HepG2 (cell line): ENCODE measurements at regions not wholly inside any gene's neighbourhood (a gene's known extent, or its start where the extent isn't known, plus 50 kb on each side); places are given as distances from the start of the nearest gene placed in this dataset.

Experiments
- ATAC-seq: fragments of 200-7000 bp; cut with Tn5 transposase; 3 replicates; pipeline ENCODE4 v1.9.1; 2020; ENCODE audit warnings: mild to moderate bottlenecking, moderate library complexity
- BruUV-seq: library from RNA; stranded (reverse); fragments of 400-500 nt; replicated peaks from 2 replicates; lab custom pipeline; 2021; lab: Mats Ljungman, UMichigan
- CTCF ChIA-PET: fragments of 300-600 bp; formaldehyde crosslinking; extraction: SDS; loops from one replicate; lab custom pipeline; 2021; ENCODE audit warnings: low total read pairs, inconsistent platforms, low intra/inter-chr PET ratio; lab: Yijun Ruan, JAX
- POLR2A ChIA-PET: fragments of 350-600 bp; sonication (Branson Sonifier 250); formaldehyde crosslinking; loops from one replicate; lab custom pipeline; 2020; ENCODE audit warnings: antibody characterized with exemption, inconsistent platforms; lab: Yijun Ruan, JAX
- DNase-seq: peaks from one replicate; pipeline ENCODE4 v3.0.0-alpha.2; 2015; ENCODE audit warnings: low spot score
- FAIRE-seq: peaks from 3 replicates; lab custom pipeline; 2011; peaks lifted over from hg19 to GRCh38; lab: Jason Lieb, UNC
- H2AFZ ChIP-seq: one replicate; pipeline ENCODE4 v1.6.1; 2011; ENCODE audit warnings: low read length, inconsistent platforms
- H3K27ac ChIP-seq: fragments of 300-600 bp; 3 replicates; pipeline ENCODE4 v1.8.0; 2011; ENCODE audit warnings: mixed run types, mild to moderate bottlenecking, mixed read lengths, low read length, inconsistent platforms; ENCODE audit not compliant: insufficient read depth; ENCODE audit errors: extremely low read length
- H3K27me3 ChIP-seq, 2 experiments: fragments of 200-600 bp in 1 of 2; 2 replicates in 1 of 2; 3 replicates in 1 of 2; pipeline versions ENCODE4 v1.6.0 to v1.8.0; 2011; ENCODE audit warnings: low read length in 2 of 2, mild to moderate bottlenecking in 2 of 2, moderate library complexity in 2 of 2, inconsistent platforms in 1 of 2; ENCODE audit not compliant: insufficient read depth in 2 of 2, control insufficient read depth in 1 of 2
- H3K36me3 ChIP-seq, 2 experiments: fragments of 200-600 bp in 1 of 2; replicated peaks in 1 of 2; 2 replicates in 1 of 2; 3 replicates in 1 of 2; pipeline versions ENCODE4 v1.5.1 to v1.8.0; 2011; ENCODE audit warnings: low read length in 2 of 2, inconsistent platforms in 1 of 2; ENCODE audit not compliant: insufficient read depth in 2 of 2, control insufficient read depth in 1 of 2
- H3K4me1 ChIP-seq: 2 replicates; pipeline ENCODE4 v1.5.1; 2012; ENCODE audit warnings: low read length, inconsistent platforms; ENCODE audit not compliant: insufficient read depth
- H3K4me2 ChIP-seq: 2 replicates; pipeline ENCODE4 v1.6.0; 2011; ENCODE audit warnings: low read depth, low read length, inconsistent platforms
- H3K4me3 ChIP-seq, 3 experiments: fragments of 200-600 bp in 1 of 3; sonication (generic), shearing (Covaris generic) in 1 of 3; replicated peaks in 1 of 3; 2 replicates each; pipeline ENCODE4 v1.5.1; 2011 to 2016; ENCODE audit warnings: low read length in 3 of 3, inconsistent platforms in 2 of 3, low read depth in 2 of 3, mild to moderate bottlenecking in 2 of 3, control low read depth in 1 of 3, mixed read lengths in 1 of 3; ENCODE audit not compliant: insufficient read depth in 1 of 3
- H3K79me2 ChIP-seq: one replicate; pipeline ENCODE4 v1.6.1; 2011; ENCODE audit warnings: low read length, inconsistent platforms; ENCODE audit not compliant: insufficient read depth
- H3K9ac ChIP-seq: 2 replicates; pipeline ENCODE4 v1.6.0; 2011; ENCODE audit warnings: mild to moderate bottlenecking, low read depth, low read length, inconsistent platforms; ENCODE audit not compliant: insufficient read depth
- H3K9me3 ChIP-seq: 2 replicates; pipeline ENCODE4 v1.5.1; 2012; ENCODE audit warnings: mild to moderate bottlenecking, low read length
- H4K20me1 ChIP-seq: 2 replicates; pipeline ENCODE4 v1.6.0; 2011; ENCODE audit warnings: inconsistent platforms, mild to moderate bottlenecking, low read length, moderate library complexity; ENCODE audit not compliant: insufficient read depth
- ATF5 ChIP-seq: sonication (generic); formaldehyde crosslinking; IDR thresholded peaks from 2 replicates; pipeline ENCODE4 v1.4.0; 2020; ENCODE audit warnings: mild to moderate bottlenecking, low read depth, missing genetic modification reagents
- BHLHE40 ChIP-seq: IDR thresholded peaks from 2 replicates; pipeline ENCODE4 v1.6.1; 2011; ENCODE audit warnings: low read length, improper control_type of control experiment
- HOXA9 ChIP-seq: sonication (generic); formaldehyde crosslinking; IDR thresholded peaks from 2 replicates; pipeline ENCODE4 v1.8.1; 2022; ENCODE audit warnings: missing genetic modification reagents, mild to moderate bottlenecking, moderate library complexity, borderline replicate concordance
- JUNB ChIP-seq: sonication (generic); formaldehyde crosslinking; IDR thresholded peaks from 2 replicates; pipeline ENCODE4 v1.8.0; 2022; ENCODE audit warnings: missing genetic modification reagents, mild to moderate bottlenecking, borderline replicate concordance
- MXI1 ChIP-seq: IDR thresholded peaks from 3 replicates; pipeline ENCODE4 v1.6.1; 2012; ENCODE audit warnings: low read depth, low read length, inconsistent platforms, borderline replicate concordance
- PTBP1 ChIP-seq: fragments of 200-400 bp; formaldehyde crosslinking; IDR thresholded peaks from 2 replicates; pipeline ENCODE4 v1.6.1; 2018; ENCODE audit warnings: low read length, low read depth; ENCODE audit not compliant: poor library complexity, severe bottlenecking
- RORA ChIP-seq: sonication (generic); formaldehyde crosslinking; IDR thresholded peaks from 2 replicates; pipeline ENCODE4 v1.5.0; 2020; ENCODE audit warnings: mild to moderate bottlenecking, missing genetic modification reagents, moderate library complexity
- ZBTB43 ChIP-seq: sonication (generic); formaldehyde crosslinking; conservative IDR thresholded peaks from 2 replicates; pipeline ENCODE4 v1.4.0; 2020; ENCODE audit warnings: missing genetic modification reagents
- ZNF333 ChIP-seq: sonication (generic); formaldehyde crosslinking; IDR thresholded peaks from 2 replicates; pipeline ENCODE4 v1.4.0; 2020; ENCODE audit warnings: mild to moderate bottlenecking, missing genetic modification reagents, borderline replicate concordance
- ZNF335 ChIP-seq: sonication (generic); formaldehyde crosslinking; IDR thresholded peaks from 2 replicates; pipeline ENCODE4 v1.4.0; 2020; ENCODE audit warnings: missing genetic modification reagents
- ZNF557 ChIP-seq: sonication (generic); formaldehyde crosslinking; IDR thresholded peaks from 2 replicates; pipeline ENCODE4 v1.4.0; 2020; ENCODE audit warnings: missing genetic modification reagents
- ZNF878 ChIP-seq: sonication (generic); formaldehyde crosslinking; IDR thresholded peaks from 2 replicates; pipeline ENCODE4 v1.8.1; 2023; ENCODE audit warnings: mild to moderate bottlenecking, missing genetic modification reagents, moderate library complexity
- WGBS: methylation state at CpG from one replicate; pipeline ENCODE4 v1.1.6; 2017; ENCODE audit warnings: low lambda C conversion rate; 5-methylcytosine and 5-hydroxymethylcytosine counted together
- in situ Hi-C: cut with HindIII; loops from 2 replicates; pipeline ENCODE4 v1.10.0; 2017; ENCODE audit warnings: low pct_unique_long_range_greater_than_20kb; ENCODE audit not compliant: extremely low pct_ligation_motif_present
- intact Hi-C: fragments of 100-400 bp; cut with micrococcal nuclease; formaldehyde crosslinking; loops from one replicate; pipeline ENCODE4 v1.10.0; 2022; ENCODE audit not compliant: unreplicated experiment

- 0% methylated on average over 2 of the region's 2 CpGs for WGBS
- CTCF ChIA-PET, result no interaction called here
These were observed 356.6 kb downstream of the PLA2G4A start for GRCh38 chr1:187185389-187185788.

More at GRCh38 chr1:187185389-187185788, 356.6 kb downstream of the PLA2G4A start:
- Histone ChIP-seq H3K79me2 (no peaks in the 10 kb centered on the region), H4K20me1 (no peaks in the 10 kb centered on the region), H3K36me3 (no peaks in the 10 kb centered on the region), H3K4me3 (no peak overlapping the region), H3K9me3 (peaks cover 32% of the 10 kb centered on the region), H3K9ac (no peak overlapping the region), H3K4me1 (no peaks in the 10 kb centered on the region), H2AFZ (no peak overlapping the region), H3K27me3 (no peaks in the 10 kb centered on the region), H3K27ac (no peak overlapping the region), H3K4me2 (no peak overlapping the region)
- FAIRE-seq (no peak), ATAC-seq (no peak), DNase-seq (no peak)
- in situ Hi-C loops, result no loop called here
- intact Hi-C loops, result no loop called here
- POLR2A ChIA-PET, result no interaction called here
- TF ChIP-seq RORA (no peak), PTBP1 (no peak), ZNF333 (no peak), ZNF878 (CRISPR knock-in tag) (no peak), HOXA9 (no peak), ZBTB43 (no peak), JUNB (CRISPR knock-in tag) (no peak), ATF5 (CRISPR knock-in tag) (no peak), MXI1 (no peak), BHLHE40 (no peak), ZNF557 (CRISPR knock-in tag) (no peak), ZNF335 (CRISPR knock-in tag) (no peak)
- BruUV-seq, result no TSS peak
